ENCODE measurements at regions not wholly inside any gene's neighbourhood (a gene's known extent, or its start where the extent isn't known, plus 50 kb on each side); places are given as distances from the start of the nearest gene placed in this dataset.

- Histone ChIP-seq H2AFZ (ENCODE audit: low read depth, low read length) (no peak overlapping the region), H3F3A (ENCODE audit: insufficient read depth, low read length, poor library complexity, severe bottlenecking) (no peaks in the 10 kb centered on the region), H3K9me3 (ENCODE audit: low read length) (no peaks in the 10 kb centered on the region), H3K9ac (ENCODE audit: low read length) (no peak overlapping the region), H3K27ac (ENCODE audit: low read length) (no peak overlapping the region), H3K9me2 (ENCODE audit: insufficient read depth, low read length) (no peaks in the 10 kb centered on the region), H3K4me2 (ENCODE audit: low read length) (no peak overlapping the region), H3K79me2 (replicated peaks; ENCODE audit: insufficient read depth, low read length) (no peaks in the 10 kb centered on the region), H3K36me3 (ENCODE audit: insufficient read depth, low read length) (no peaks in the 10 kb centered on the region), H3K4me3 (ENCODE audit: low read length) (no peak overlapping the region), H3K27me3 (ENCODE audit: insufficient read depth, low read depth, low read length) (no peaks in the 10 kb centered on the region), H4K20me1 (ENCODE audit: insufficient read depth) (no peaks in the 10 kb centered on the region)
- no peak for TF ChIP-seq POLR2AphosphoS5 (IDR thresholded peaks at IDR 0.05)
- no peak for TF ChIP-seq RAD21 (conservative IDR thresholded peaks at IDR 0.05)
- no peak for TF ChIP-seq MXI1 (conservative IDR thresholded peaks at IDR 0.05; ENCODE audit: poor library complexity, severe bottlenecking)
- TF ChIP-seq SMC3 (conservative IDR thresholded peaks at IDR 0.05; ENCODE audit: poor library complexity) = no peak
- no peak for TF ChIP-seq TAF1 (IDR thresholded peaks at IDR 0.05; ENCODE audit: low read depth)
- TF ChIP-seq CTCF (IDR thresholded peaks at IDR 0.05; ENCODE audit: poor library complexity, severe bottlenecking) = no peak
Measured at GRCh38 chr5:56545016-56545415, 270.3 kb upstream of the MAP3K1 start.

- H3K9me3 ChIP-seq (ENCODE audit: low read length) = no peaks in the 10 kb centered on the region
- H3F3A ChIP-seq (ENCODE audit: insufficient read depth, low read length, poor library complexity, severe bottlenecking) = no peaks in the 10 kb centered on the region
- no peaks in the 10 kb centered on the region for H3K27me3 ChIP-seq (ENCODE audit: insufficient read depth, low read depth, low read length)
- no peaks in the 10 kb centered on the region for H3K9me2 ChIP-seq (ENCODE audit: insufficient read depth, low read length)
- no peak overlapping the region for H3K9ac ChIP-seq (ENCODE audit: low read length)
- no peaks in the 10 kb centered on the region for H3K79me2 ChIP-seq (replicated peaks; ENCODE audit: insufficient read depth, low read length)
- H3K4me2 ChIP-seq (ENCODE audit: low read length) = no peak overlapping the region
- no peaks in the 10 kb centered on the region for H4K20me1 ChIP-seq (ENCODE audit: insufficient read depth)
- no peak overlapping the region for H2AFZ ChIP-seq (ENCODE audit: low read depth, low read length)
- H3K27ac ChIP-seq (ENCODE audit: low read length) = no peak overlapping the region
- TF ChIP-seq MXI1 (conservative IDR thresholded peaks at IDR 0.05; ENCODE audit: poor library complexity, severe bottlenecking) = no peak
- no peak for TF ChIP-seq TAF1 (IDR thresholded peaks at IDR 0.05; ENCODE audit: low read depth)
- no peak for TF ChIP-seq EP300 (conservative IDR thresholded peaks at IDR 0.05; ENCODE audit: poor library complexity, severe bottlenecking)
- no peak for TF ChIP-seq CTCF (IDR thresholded peaks at IDR 0.05; ENCODE audit: poor library complexity, severe bottlenecking)
- no peak for TF ChIP-seq POLR2AphosphoS5 (IDR thresholded peaks at IDR 0.05)
- TF ChIP-seq RAD21 (conservative IDR thresholded peaks at IDR 0.05) = no peak
- TF ChIP-seq REST (IDR thresholded peaks at IDR 0.05; ENCODE audit: borderline replicate concordance) = no peak
- no peak for TF ChIP-seq EZH2 (IDR thresholded peaks at IDR 0.05; ENCODE audit: borderline replicate concordance, insufficient read depth, low read length, poor library complexity, severe bottlenecking)
- TF ChIP-seq SMC3 (conservative IDR thresholded peaks at IDR 0.05; ENCODE audit: poor library complexity) = no peak
- no peaks in the 10 kb centered on the region for H3K36me3 ChIP-seq (ENCODE audit: insufficient read depth, low read length)
- H3K4me3 ChIP-seq (ENCODE audit: low read length) = no peak overlapping the region
Measured at GRCh38 chr5:56543441-56544388, 271.6 kb upstream of the MAP3K1 start.
